Activated CD4-positive, alpha-beta memory T cell treated with anti-CD3 and anti-CD28 coated beads for 36 hours (primary cell): ENCODE measurements at regions not wholly inside any gene's neighbourhood (a gene's known extent, or its start where the extent isn't known, plus 50 kb on each side); places are given as distances from the start of the nearest gene placed in this dataset.
A peak's percentile ranks its signal among the peaks of the same experiment; 100 is the strongest.

Experiments
- CTCF ChIA-PET: fragments of 350-600 bp; sonication (Branson Sonifier 250); formaldehyde crosslinking; loops from one replicate; lab custom pipeline; 2021; ENCODE audit warnings: antibody characterized with exemption, inconsistent platforms; lab: Charles Lee
- POLR2A ChIA-PET: fragments of 350-600 bp; sonication (Branson Sonifier 250); formaldehyde crosslinking; loops from one replicate; lab custom pipeline; 2021; ENCODE audit warnings: antibody characterized with exemption; lab: Charles Lee
- DNase-seq: peaks from one replicate; pipeline ENCODE4 v3.0.0-alpha.2; 2020
- H3K27ac Mint-ChIP-seq: one replicate; pipeline ENCODE4 v1.8.0; 2021; ENCODE audit warnings: mixed read lengths
- H3K27me3 Mint-ChIP-seq: one replicate; pipeline ENCODE4 v1.8.0; 2021; ENCODE audit warnings: mixed read lengths
- H3K36me3 Mint-ChIP-seq: one replicate; pipeline ENCODE4 v1.8.0; 2021; ENCODE audit warnings: mixed read lengths
- H3K4me1 Mint-ChIP-seq: one replicate; pipeline ENCODE4 v1.8.0; 2021; ENCODE audit warnings: low read depth, mixed read lengths
- H3K4me3 Mint-ChIP-seq: one replicate; pipeline ENCODE4 v1.8.0; 2021; ENCODE audit warnings: mild to moderate bottlenecking, mixed read lengths
- H3K9me3 Mint-ChIP-seq: one replicate; pipeline ENCODE4 v1.8.0; 2021; ENCODE audit warnings: mixed read lengths
- intact Hi-C: fragments of 100-400 bp; cut with micrococcal nuclease; formaldehyde crosslinking; loops from one replicate; pipeline ENCODE4 v1.15.1; 2023

DNA sequence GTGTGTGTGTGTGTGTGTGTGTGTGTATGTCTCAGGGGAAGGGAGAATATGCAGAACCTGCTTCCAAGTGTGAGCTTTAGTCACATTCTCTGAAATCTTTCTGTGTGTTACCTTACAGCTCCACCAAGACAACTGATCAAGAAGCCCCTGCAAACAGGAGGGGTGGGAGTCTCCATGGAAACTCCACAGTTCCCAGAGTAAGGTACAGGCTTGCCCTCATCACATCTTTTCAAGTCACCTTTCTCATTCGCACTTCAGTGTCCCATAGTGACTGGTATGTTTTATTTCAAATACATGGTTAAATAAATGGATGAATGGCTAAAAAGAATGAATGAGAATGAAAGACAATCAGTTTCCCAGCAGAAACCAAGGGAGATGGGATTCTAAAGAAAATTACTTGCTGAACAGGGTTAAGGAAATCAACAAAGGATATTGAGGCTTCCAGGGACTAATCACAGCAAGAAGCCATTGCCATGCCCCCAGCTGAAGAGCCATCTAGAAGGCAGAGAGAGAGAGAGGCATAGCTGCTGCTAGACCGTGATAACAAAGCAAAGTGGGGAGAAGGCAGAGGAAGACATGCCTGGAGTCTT, 987.2 kb upstream of the CELF4 start:
- peaks cover 2% of the 10 kb centered on the region for H3K9me3 Mint-ChIP-seq
- POLR2A ChIA-PET = no interaction called here
- H3K27ac Mint-ChIP-seq = no peak overlapping the region
- no peaks in the 10 kb centered on the region for H3K36me3 Mint-ChIP-seq
- H3K4me1 Mint-ChIP-seq = no peaks in the 10 kb centered on the region
- CTCF ChIA-PET = no interaction called here
- no peaks in the 10 kb centered on the region for H3K27me3 Mint-ChIP-seq
- no peak for DNase-seq
- intact Hi-C loops = no loop called here
- no peak overlapping the region for H3K4me3 Mint-ChIP-seq

GRCh38 chr18:38551881-38552280, 986.3 kb upstream of the CELF4 start:
- no peak for DNase-seq
- intact Hi-C loops = no loop called here

GRCh38 chr18:38545071-38545470, 979.5 kb upstream of the CELF4 start:
- no peak overlapping the region for H3K4me3 Mint-ChIP-seq
- DNase-seq = no peak
- no peaks in the 10 kb centered on the region for H3K4me1 Mint-ChIP-seq
- CTCF ChIA-PET = interaction anchor here (0.6 to 0.7 kb wide), 2 partner anchors 133 to 246 kb away, joined by 3 read pairs; no protein-coding TSS in a partner anchor
- intact Hi-C loops = no loop called here
- no peaks in the 10 kb centered on the region for H3K36me3 Mint-ChIP-seq
- POLR2A ChIA-PET = no interaction called here
- no peaks in the 10 kb centered on the region for H3K27me3 Mint-ChIP-seq
- peaks cover 2% of the 10 kb centered on the region for H3K9me3 Mint-ChIP-seq
- H3K27ac Mint-ChIP-seq = no peak overlapping the region

More at GRCh38 chr18:38551881-38552280, 986.3 kb upstream of the CELF4 start:
- CTCF ChIA-PET = no interaction called here
- Mint-ChIP-seq H3K27ac (no peak overlapping the region), H3K36me3 (no peaks in the 10 kb centered on the region), H3K27me3 (no peaks in the 10 kb centered on the region), H3K4me3 (no peak overlapping the region), H3K9me3 (no peaks in the 10 kb centered on the region), H3K4me1 (no peaks in the 10 kb centered on the region)
- POLR2A ChIA-PET = no interaction called here

GRCh38 chr18:38539856-38540255, 974.3 kb upstream of the CELF4 start:
- intact Hi-C loops = no loop called here
- Mint-ChIP-seq H3K36me3 (no peaks in the 10 kb centered on the region), H3K4me3 (no peak overlapping the region), H3K27ac (no peak overlapping the region), H3K27me3 (no peaks in the 10 kb centered on the region), H3K4me1 (no peaks in the 10 kb centered on the region), H3K9me3 (peaks cover 10% of the 10 kb centered on the region)
- POLR2A ChIA-PET = no interaction called here
- CTCF ChIA-PET = no interaction called here
- no peak for DNase-seq

DNA sequence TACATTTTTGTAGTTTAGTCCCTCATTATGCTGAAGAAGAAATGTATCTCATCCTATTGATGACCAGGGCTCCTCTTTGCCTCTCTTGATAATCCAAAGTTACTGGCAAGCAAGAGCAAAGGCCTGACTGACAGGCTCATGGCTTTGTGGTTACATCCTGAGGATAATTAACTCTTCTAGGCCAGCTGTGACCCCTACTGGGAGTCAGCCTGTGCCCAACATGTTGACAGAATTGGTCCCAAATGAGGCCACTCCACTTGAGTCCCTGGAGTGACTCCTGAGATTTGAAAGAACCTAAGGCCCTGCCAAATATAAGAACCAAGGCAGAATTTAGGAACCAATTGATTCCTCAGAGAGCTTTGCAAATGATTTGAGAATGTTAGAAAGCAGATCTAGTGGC, 973.8 kb upstream of the CELF4 start:
- no peak overlapping the region for H3K27ac Mint-ChIP-seq
- CTCF ChIA-PET = no interaction called here
- POLR2A ChIA-PET = no interaction called here

GRCh38 chr18:38534073-38534472, 968.5 kb upstream of the CELF4 start:
- DNase-seq = no peak
- no peak overlapping the region for H3K4me3 Mint-ChIP-seq
- no peaks in the 10 kb centered on the region for H3K4me1 Mint-ChIP-seq
- CTCF ChIA-PET = no interaction called here
- H3K27ac Mint-ChIP-seq = no peak overlapping the region
- POLR2A ChIA-PET = no interaction called here
- no peaks in the 10 kb centered on the region for H3K27me3 Mint-ChIP-seq
- H3K9me3 Mint-ChIP-seq = peaks cover 26% of the 10 kb centered on the region
- H3K36me3 Mint-ChIP-seq = peaks cover 1% of the 10 kb centered on the region
- intact Hi-C loops = no loop called here

More for the DNA sequence above, 973.8 kb upstream of the CELF4 start:
- Mint-ChIP-seq H3K9me3 (peaks cover 10% of the 10 kb centered on the region), H3K4me1 (no peaks in the 10 kb centered on the region), H3K4me3 (no peak overlapping the region), H3K36me3 (no peaks in the 10 kb centered on the region), H3K27me3 (no peaks in the 10 kb centered on the region)
- DNase-seq = no peak
- intact Hi-C loops = no loop called here

- Mint-ChIP-seq H3K4me1 (no peaks in the 10 kb centered on the region), H3K4me3 (no peak overlapping the region), H3K9me3 (peaks cover 2% of the 10 kb centered on the region), H3K27me3 (no peaks in the 10 kb centered on the region), H3K27ac (no peak overlapping the region), H3K36me3 (no peaks in the 10 kb centered on the region)
- CTCF ChIA-PET = no interaction called here
- POLR2A ChIA-PET = no interaction called here
- DNase-seq = no peak
- intact Hi-C loops = no loop called here
Measured at GRCh38 chr18:38526922-38527321, 961.3 kb upstream of the CELF4 start.

- intact Hi-C loops = no loop called here
- no peak for DNase-seq
- Mint-ChIP-seq H3K27ac (no peak overlapping the region), H3K4me3 (no peak overlapping the region), H3K9me3 (peaks cover 2% of the 10 kb centered on the region), H3K4me1 (no peaks in the 10 kb centered on the region), H3K36me3 (no peaks in the 10 kb centered on the region), H3K27me3 (no peaks in the 10 kb centered on the region)
- ChIA-PET CTCF (no interaction called here), POLR2A (no interaction called here)
Measured at GRCh38 chr18:38525039-38525438, 959.4 kb upstream of the CELF4 start.

GRCh38 chr18:38520786-38521185, 955.2 kb upstream of the CELF4 start:
- ChIA-PET POLR2A (no interaction called here), CTCF (no interaction called here)
- Mint-ChIP-seq H3K27ac (no peak overlapping the region), H3K4me3 (no peak overlapping the region), H3K27me3 (no peaks in the 10 kb centered on the region), H3K36me3 (no peaks in the 10 kb centered on the region), H3K9me3 (peaks cover 2% of the 10 kb centered on the region), H3K4me1 (no peaks in the 10 kb centered on the region)
- intact Hi-C loops = no loop called here
- no peak for DNase-seq

GRCh38 chr18:38502539-38502938, 936.9 kb upstream of the CELF4 start:
- Mint-ChIP-seq H3K9me3 (peaks cover 2% of the 10 kb centered on the region), H3K4me3 (no peak overlapping the region), H3K36me3 (peaks cover 1% of the 10 kb centered on the region), H3K4me1 (no peaks in the 10 kb centered on the region), H3K27me3 (no peaks in the 10 kb centered on the region), H3K27ac (no peak overlapping the region)
- DNase-seq = no peak
- intact Hi-C loops = no loop called here
- CTCF ChIA-PET = no interaction called here
- POLR2A ChIA-PET = no interaction called here

- H3K4me3 Mint-ChIP-seq = no peak overlapping the region
- H3K36me3 Mint-ChIP-seq = peaks cover 1% of the 10 kb centered on the region
- peaks cover 2% of the 10 kb centered on the region for H3K4me1 Mint-ChIP-seq
- no peak overlapping the region for H3K27ac Mint-ChIP-seq
- H3K27me3 Mint-ChIP-seq = no peaks in the 10 kb centered on the region
- CTCF ChIA-PET = no interaction called here
- intact Hi-C loops = loop anchor here (2.0 kb wide), 2 partner anchors 110 to 256 kb away; no protein-coding TSS in a partner anchor
- POLR2A ChIA-PET = interaction anchor here (1.1 kb wide), 1 partner anchor 114 kb away, joined by 3 read pairs; no protein-coding TSS in a partner anchor
- H3K9me3 Mint-ChIP-seq = peaks cover 2% of the 10 kb centered on the region
- peak; percentile 10 for DNase-seq
Measured at GRCh38 chr18:38497266-38497665, 931.7 kb upstream of the CELF4 start.

- Mint-ChIP-seq H3K27ac (no peak overlapping the region), H3K4me3 (no peak overlapping the region), H3K36me3 (peaks cover 1% of the 10 kb centered on the region), H3K27me3 (no peaks in the 10 kb centered on the region), H3K9me3 (peaks cover 2% of the 10 kb centered on the region), H3K4me1 (peaks cover 2% of the 10 kb centered on the region)
- ChIA-PET CTCF (no interaction called here), POLR2A (interaction anchor here (1.1 kb wide), 1 partner anchor 115 kb away, joined by 3 read pairs; no protein-coding TSS in a partner anchor)
- no peak for DNase-seq
- intact Hi-C loops = loop anchor here (1.0 to 2.0 kb wide), 4 partner anchors 32 to 256 kb away; no protein-coding TSS in a partner anchor
Measured at GRCh38 chr18:38496222-38496793, 930.7 kb upstream of the CELF4 start.

DNA sequence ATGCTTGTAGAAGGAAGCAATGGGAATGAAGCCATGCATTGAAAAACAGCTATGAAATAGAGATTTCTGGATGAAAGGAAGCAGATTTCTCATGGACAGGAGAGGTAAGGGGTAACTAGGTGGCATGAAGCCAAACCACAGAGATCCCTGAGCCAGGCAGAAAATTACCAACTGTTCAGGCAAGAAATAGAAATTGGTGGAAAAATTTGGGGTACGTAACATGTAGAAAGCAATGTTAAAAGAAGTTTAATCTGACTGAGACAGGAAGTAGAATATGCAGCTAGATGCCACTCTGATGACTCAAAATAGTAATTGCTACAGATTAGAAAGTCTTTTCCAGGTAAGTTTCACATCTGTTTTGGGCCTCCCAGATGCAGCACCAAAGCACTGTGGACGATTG, 928.5 kb upstream of the CELF4 start:
- intact Hi-C loops = no loop called here
- peaks cover 2% of the 10 kb centered on the region for H3K4me1 Mint-ChIP-seq
- no peak overlapping the region for H3K4me3 Mint-ChIP-seq
- no peak overlapping the region for H3K27ac Mint-ChIP-seq
- H3K9me3 Mint-ChIP-seq = peaks cover 5% of the 10 kb centered on the region
- no peaks in the 10 kb centered on the region for H3K36me3 Mint-ChIP-seq
- POLR2A ChIA-PET = no interaction called here
- DNase-seq = no peak
- H3K27me3 Mint-ChIP-seq = no peaks in the 10 kb centered on the region
- CTCF ChIA-PET = no interaction called here
